CD14-positive monocyte (primary cell): ENCODE measurements at regions not wholly inside any gene's neighbourhood (a gene's known extent, or its start where the extent isn't known, plus 50 kb on each side); places are given as distances from the start of the nearest gene placed in this dataset.
A peak's percentile ranks its signal among the peaks of the same experiment; 100 is the strongest.

Experiments used
- DNase-seq, 3 donors: peaks; one replicate each; pipeline ENCODE4 v3.0.0-alpha.2; 2011 to 2022
- H2AFZ ChIP-seq: 2 replicates; pipeline ENCODE4 v1.6.0; 2012; ENCODE audit warnings: mild to moderate bottlenecking, low read depth, low read length, inconsistent platforms; ENCODE audit not compliant: insufficient read depth, poor library complexity, severe bottlenecking
- H3K27ac ChIP-seq, 2 donors: 1 replicate in 1 of 2; 2 replicates in 1 of 2; pipeline ENCODE4 v1.5.1; 2012 to 2013; ENCODE audit warnings: low read length in 2 of 2, control low read depth in 1 of 2, inconsistent platforms in 1 of 2, low read depth in 1 of 2, mild to moderate bottlenecking in 1 of 2
- H3K27me3 ChIP-seq, 2 donors: one replicate each; pipeline versions ENCODE4 v1.6.0 to v1.6.1; 2011 to 2013; ENCODE audit warnings: low read length in 2 of 2; ENCODE audit not compliant: control insufficient read depth in 2 of 2, insufficient read depth in 2 of 2
- H3K36me3 ChIP-seq, 2 donors: replicated peaks in 1 of 2; 1 replicate in 1 of 2; 2 replicates in 1 of 2; pipeline versions ENCODE4 v1.5.1 to v1.6.1; 2012 to 2013; ENCODE audit warnings: low read length in 2 of 2, control low read depth in 1 of 2, inconsistent platforms in 1 of 2, mild to moderate bottlenecking in 1 of 2; ENCODE audit not compliant: insufficient read depth in 2 of 2, control insufficient read depth in 1 of 2
- H3K4me1 ChIP-seq, 2 donors: 1 replicate in 1 of 2; 2 replicates in 1 of 2; pipeline versions ENCODE4 v1.5.1 to v1.6.1; 2012 to 2013; ENCODE audit warnings: low read length in 2 of 2, control low read depth in 1 of 2, inconsistent platforms in 1 of 2, mild to moderate bottlenecking in 1 of 2, moderate library complexity in 1 of 2; ENCODE audit not compliant: insufficient read depth in 2 of 2, control insufficient read depth in 1 of 2
- H3K4me2 ChIP-seq: replicated peaks from 2 replicates; pipeline ENCODE3; 2012; ENCODE audit warnings: low read length, moderate library complexity, mild to moderate bottlenecking; ENCODE audit not compliant: poor library complexity, severe bottlenecking; ENCODE audit errors: extremely low read depth
- H3K4me3 ChIP-seq, 3 experiments: fragments of 200-600 bp in 1 of 3; sonication (generic) in 1 of 3; replicated peaks in 1 of 3; 1 replicate in 2 of 3; 2 replicates in 1 of 3; pipeline ENCODE4 v1.5.1; 2011 to 2013; ENCODE audit warnings: low read length in 3 of 3, mild to moderate bottlenecking in 3 of 3, control low read depth in 2 of 3, low read depth in 2 of 3, inconsistent platforms in 1 of 3, moderate library complexity in 1 of 3
- H3K79me2 ChIP-seq: 2 replicates; pipeline ENCODE4 v1.6.0; 2012; ENCODE audit warnings: mild to moderate bottlenecking, control low read depth, inconsistent platforms, low read length, moderate library complexity; ENCODE audit not compliant: insufficient read depth
- H3K9ac ChIP-seq: 2 replicates; pipeline ENCODE4 v1.6.0; 2017; ENCODE audit warnings: low read length, mild to moderate bottlenecking; ENCODE audit not compliant: insufficient read depth, poor library complexity, severe bottlenecking
- H3K9me3 ChIP-seq, 2 donors: replicated peaks in 1 of 2; 1 replicate in 1 of 2; 2 replicates in 1 of 2; pipeline versions ENCODE4 v1.5.1 to v1.6.1; 2012 to 2013; ENCODE audit warnings: low read length in 2 of 2, control low read depth in 1 of 2; ENCODE audit not compliant: control insufficient read depth in 1 of 2, insufficient read depth in 1 of 2
- H4K20me1 ChIP-seq: 2 replicates; pipeline ENCODE4 v1.6.0; 2012; ENCODE audit warnings: mild to moderate bottlenecking, low read length, control low read depth, moderate library complexity; ENCODE audit not compliant: insufficient read depth
- H3K27ac Mint-ChIP-seq, 7 donors: one replicate each; pipeline ENCODE4 v1.8.0; 2020; ENCODE audit warnings: mild to moderate bottlenecking in 7 of 7, mixed read lengths in 7 of 7, moderate library complexity in 6 of 7, inconsistent platforms in 2 of 7
- H3K27me3 Mint-ChIP-seq, 3 donors: one replicate each; pipeline ENCODE4 v1.8.0; 2021 to 2022; ENCODE audit warnings: low read depth in 3 of 3, mild to moderate bottlenecking in 3 of 3, mixed read lengths in 3 of 3, moderate library complexity in 3 of 3, inconsistent platforms in 1 of 3
- H3K36me3 Mint-ChIP-seq, 2 donors: one replicate each; pipeline ENCODE4 v1.8.0; 2020; ENCODE audit warnings: mixed read lengths in 2 of 2, inconsistent platforms in 1 of 2, mild to moderate bottlenecking in 1 of 2
- H3K4me1 Mint-ChIP-seq: one replicate; pipeline ENCODE4 v1.8.0; 2020; ENCODE audit warnings: mild to moderate bottlenecking, mixed read lengths
- H3K4me3 Mint-ChIP-seq, 2 donors: one replicate each; pipeline ENCODE4 v1.8.0; 2020; ENCODE audit warnings: mild to moderate bottlenecking in 2 of 2, mixed read lengths in 2 of 2, moderate library complexity in 1 of 2
- H3K9me3 Mint-ChIP-seq, 7 donors: one replicate each; pipeline ENCODE4 v1.8.0; 2020 to 2022; ENCODE audit warnings: mixed read lengths in 7 of 7, mild to moderate bottlenecking in 6 of 7, moderate library complexity in 6 of 7, inconsistent platforms in 2 of 7
- WGBS: methylation state at CpG from one replicate; pipeline ENCODE4 v1.1.5; 2013; ENCODE audit warnings: missing lambda C conversion rate; ENCODE audit not compliant: insufficient coverage; 5-methylcytosine and 5-hydroxymethylcytosine counted together
- intact Hi-C, 2 donors: fragments of 100-400 bp; cut with micrococcal nuclease; formaldehyde crosslinking; loops; one replicate each; pipeline versions ENCODE4 v1.15.0 to v1.15.1; 2023
- TF ChIP-seq, protein P1 (sequence below): fragments of 200-600 bp; IDR thresholded peaks from one replicate; pipeline ENCODE4 v1.8.0; 2022; ENCODE audit warnings: antibody characterized with exemption, mild to moderate bottlenecking

DNA sequence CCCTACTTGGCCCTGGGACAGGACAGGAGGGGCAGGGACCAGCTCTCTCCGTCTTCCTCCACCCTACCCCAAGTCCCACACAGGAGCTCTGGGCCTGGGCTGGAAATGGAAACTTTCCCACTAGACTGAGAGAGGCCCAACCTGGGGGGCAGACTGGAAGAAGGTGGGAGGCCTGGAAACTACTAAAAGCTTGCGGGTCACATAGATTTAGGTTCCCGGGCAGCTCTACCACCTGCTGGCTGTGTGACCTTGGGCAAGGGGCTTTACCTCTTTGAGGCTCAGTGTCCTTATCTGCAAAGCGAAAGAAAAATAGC is 49.9 kb upstream of the CCDC174 start:
- no peak overlapping the region for H3K4me3 ChIP-seq
- peak overlapping the region in 1 of 2 donors; percentile 73 for H3K4me3 Mint-ChIP-seq
- H3K27me3 Mint-ChIP-seq = peaks cover 59 to 77% (median 64%) of the 10 kb centered on the region in 3 donors
- peaks cover 5 to 26% (median 15%) of the 10 kb centered on the region in 7 donors for H3K9me3 Mint-ChIP-seq
- peaks cover 4% of the 10 kb centered on the region for H3K4me1 Mint-ChIP-seq
- peaks cover 5 to 18% of the 10 kb centered on the region in 2 donors for H3K9me3 ChIP-seq
- H3K36me3 ChIP-seq = no peaks in the 10 kb centered on the region
- 47% methylated on average over 2 of the region's 4 CpGs for WGBS
- intact Hi-C loops = no loop called here
- H3K4me1 ChIP-seq = no peaks in the 10 kb centered on the region
- no peaks in the 10 kb centered on the region for H3K79me2 ChIP-seq
- no peak overlapping the region for H3K9ac ChIP-seq
- TF ChIP-seq, protein P1, sequence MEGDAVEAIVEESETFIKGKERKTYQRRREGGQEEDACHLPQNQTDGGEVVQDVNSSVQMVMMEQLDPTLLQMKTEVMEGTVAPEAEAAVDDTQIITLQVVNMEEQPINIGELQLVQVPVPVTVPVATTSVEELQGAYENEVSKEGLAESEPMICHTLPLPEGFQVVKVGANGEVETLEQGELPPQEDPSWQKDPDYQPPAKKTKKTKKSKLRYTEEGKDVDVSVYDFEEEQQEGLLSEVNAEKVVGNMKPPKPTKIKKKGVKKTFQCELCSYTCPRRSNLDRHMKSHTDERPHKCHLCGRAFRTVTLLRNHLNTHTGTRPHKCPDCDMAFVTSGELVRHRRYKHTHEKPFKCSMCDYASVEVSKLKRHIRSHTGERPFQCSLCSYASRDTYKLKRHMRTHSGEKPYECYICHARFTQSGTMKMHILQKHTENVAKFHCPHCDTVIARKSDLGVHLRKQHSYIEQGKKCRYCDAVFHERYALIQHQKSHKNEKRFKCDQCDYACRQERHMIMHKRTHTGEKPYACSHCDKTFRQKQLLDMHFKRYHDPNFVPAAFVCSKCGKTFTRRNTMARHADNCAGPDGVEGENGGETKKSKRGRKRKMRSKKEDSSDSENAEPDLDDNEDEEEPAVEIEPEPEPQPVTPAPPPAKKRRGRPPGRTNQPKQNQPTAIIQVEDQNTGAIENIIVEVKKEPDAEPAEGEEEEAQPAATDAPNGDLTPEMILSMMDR = no peak
- H3K27ac Mint-ChIP-seq = no peak overlapping the region
- H3K4me2 ChIP-seq = no peak overlapping the region
- H3K36me3 Mint-ChIP-seq = peaks cover 0 to 3% of the 10 kb centered on the region in 2 donors
- peaks cover 30 to 51% of the 10 kb centered on the region in 2 donors for H3K27me3 ChIP-seq
- no peak for DNase-seq
- no peak overlapping the region for H3K27ac ChIP-seq
- no peak overlapping the region for H2AFZ ChIP-seq
- H4K20me1 ChIP-seq = no peaks in the 10 kb centered on the region
